Lower leg skin (tissue), 3 donors: ENCODE measurements at regions not wholly inside any gene's neighbourhood (a gene's known extent, or its start where the extent isn't known, plus 50 kb on each side); places are given as distances from the start of the nearest gene placed in this dataset.

Experiments used
- POLR2A ChIP-seq, 2 donors: fragments of 450-650 bp; IDR thresholded peaks; one replicate each; pipeline ENCODE4 v1.6.1; 2016 to 2017; ENCODE audit warnings: antibody characterized with exemption in 2 of 2, mild to moderate bottlenecking in 1 of 2, moderate library complexity in 1 of 2
- TF ChIP-seq, protein P1 (sequence below), 3 donors: fragments of 450-650 bp; IDR thresholded peaks; one replicate each; pipeline ENCODE4 v1.5.1; 2016; ENCODE audit warnings: antibody characterized with exemption in 3 of 3, mild to moderate bottlenecking in 3 of 3, moderate library complexity in 2 of 3

DNA sequence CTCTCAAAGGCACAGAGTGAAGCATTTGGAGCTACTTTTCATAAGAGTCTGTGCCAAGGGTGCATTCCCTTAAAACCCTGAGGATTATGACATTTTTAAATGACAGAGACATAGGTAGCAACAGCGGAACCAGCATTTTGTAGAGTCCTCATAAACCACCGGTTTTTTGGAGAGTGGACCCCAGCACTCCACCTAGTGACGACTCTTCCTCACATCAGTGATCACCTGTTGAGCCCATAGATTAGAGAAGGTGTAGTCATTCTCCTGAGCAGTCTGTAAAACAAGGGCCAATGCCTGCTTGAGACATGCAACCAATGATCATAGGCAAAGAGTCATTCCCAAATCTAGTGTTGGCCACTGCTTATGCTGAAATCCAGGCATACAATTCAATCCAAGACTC lies 399.1 kb downstream of the GXYLT1 start:
- TF ChIP-seq, protein P1, sequence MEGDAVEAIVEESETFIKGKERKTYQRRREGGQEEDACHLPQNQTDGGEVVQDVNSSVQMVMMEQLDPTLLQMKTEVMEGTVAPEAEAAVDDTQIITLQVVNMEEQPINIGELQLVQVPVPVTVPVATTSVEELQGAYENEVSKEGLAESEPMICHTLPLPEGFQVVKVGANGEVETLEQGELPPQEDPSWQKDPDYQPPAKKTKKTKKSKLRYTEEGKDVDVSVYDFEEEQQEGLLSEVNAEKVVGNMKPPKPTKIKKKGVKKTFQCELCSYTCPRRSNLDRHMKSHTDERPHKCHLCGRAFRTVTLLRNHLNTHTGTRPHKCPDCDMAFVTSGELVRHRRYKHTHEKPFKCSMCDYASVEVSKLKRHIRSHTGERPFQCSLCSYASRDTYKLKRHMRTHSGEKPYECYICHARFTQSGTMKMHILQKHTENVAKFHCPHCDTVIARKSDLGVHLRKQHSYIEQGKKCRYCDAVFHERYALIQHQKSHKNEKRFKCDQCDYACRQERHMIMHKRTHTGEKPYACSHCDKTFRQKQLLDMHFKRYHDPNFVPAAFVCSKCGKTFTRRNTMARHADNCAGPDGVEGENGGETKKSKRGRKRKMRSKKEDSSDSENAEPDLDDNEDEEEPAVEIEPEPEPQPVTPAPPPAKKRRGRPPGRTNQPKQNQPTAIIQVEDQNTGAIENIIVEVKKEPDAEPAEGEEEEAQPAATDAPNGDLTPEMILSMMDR (IDR thresholded peaks at IDR 0.05), result no peak
- no peak for TF ChIP-seq POLR2A (IDR thresholded peaks at IDR 0.05)
